ENCODE measurements at regions not wholly inside any gene's neighbourhood (a gene's known extent, or its start where the extent isn't known, plus 50 kb on each side); places are given as distances from the start of the nearest gene placed in this dataset.

GRCh38 chr17:27391427-27391826 is 64.8 kb upstream of the KSR1 start:
- TF ChIP-seq CTCF (IDR thresholded peaks at IDR 0.05) (no peak), ZFX (IDR thresholded peaks at IDR 0.05; ENCODE audit: borderline replicate concordance) (no peak)
